ENCODE measurements at regions not wholly inside any gene's neighbourhood (a gene's known extent, or its start where the extent isn't known, plus 50 kb on each side); places are given as distances from the start of the nearest gene placed in this dataset.
"Not testable (repeated sequence)": the region's sequence is repeated elsewhere in the genome, so short reads cannot be mapped to it uniquely, and the experiment has no call there.

- DNase-seq: no peak
These were observed 74.9 kb upstream of the SETMAR start for GRCh38 chr3:4228295-4228694.

GRCh38 chr3:4231041-4231440 is 72.1 kb upstream of the SETMAR start:
- DNase-seq: no peak

- no peak for DNase-seq
These were observed 70.4 kb upstream of the SETMAR start for GRCh38 chr3:4232798-4233197.

- DNase-seq: no peak
These were observed 69.7 kb upstream of the SETMAR start for GRCh38 chr3:4233488-4233887.

- DNase-seq: no peak
These were observed 68.3 kb upstream of the SETMAR start for GRCh38 chr3:4234889-4235288.

- no peak for DNase-seq
These were observed 67.5 kb upstream of the SETMAR start for GRCh38 chr3:4235690-4236089.

GRCh38 chr3:4241595-4242170 is 61.5 kb upstream of the SETMAR start:
- DNase-seq: no peak

- no peak for DNase-seq
These were observed 57.5 kb upstream of the SETMAR start for GRCh38 chr3:4245671-4246070.

- no peak for DNase-seq
These were observed 55.8 kb upstream of the SETMAR start for GRCh38 chr3:4247391-4247790.

GRCh38 chr3:4250064-4250463 is 53.1 kb upstream of the SETMAR start:
- DNase-seq: no peak

- DNase-seq: no peak
These were observed 51.8 kb upstream of the SETMAR start for GRCh38 chr3:4251412-4251811.

GRCh38 chr3:4253072-4253832 is 49.9 kb upstream of the SETMAR start:
- DNase-seq: not testable (repeated sequence)

Data from NCI-H2029 treated with DMSO at 0.1 percent for 48 hours (cell line).